ENCODE measurements at regions not wholly inside any gene's neighbourhood (a gene's known extent, or its start where the extent isn't known, plus 50 kb on each side); places are given as distances from the start of the nearest gene placed in this dataset.

- no peak for TF ChIP-seq POLR2AphosphoS5 (IDR thresholded peaks at IDR 0.05; ENCODE audit: low read depth, low read length)
- no peak for TF ChIP-seq TCF7L2 (IDR thresholded peaks at IDR 0.05; ENCODE audit: low read depth, low read length)
- TF ChIP-seq CTCF (IDR thresholded peaks at IDR 0.05): no peak
- no peak for TF ChIP-seq SIN3A (IDR thresholded peaks at IDR 0.05; ENCODE audit: borderline replicate concordance, insufficient read depth, low read depth, low read length)
Observed at GRCh38 chr15:87228460-87228859, 1028.1 kb downstream of the NTRK3 start.
